H9 (cell line): ENCODE measurements at regions not wholly inside any gene's neighbourhood (a gene's known extent, or its start where the extent isn't known, plus 50 kb on each side); places are given as distances from the start of the nearest gene placed in this dataset.

Experiments
- DNase-seq: peaks from one replicate; pipeline ENCODE4 v3.0.0-alpha.2; 2017
- H2AFZ ChIP-seq: one replicate; pipeline ENCODE4 v1.6.1; 2013; ENCODE audit warnings: mild to moderate bottlenecking, low read length, control low read depth, moderate library complexity
- H2AK5ac ChIP-seq: 2 replicates; pipeline ENCODE4 v1.6.1; 2013; ENCODE audit warnings: low read length, control low read depth, mixed read lengths; ENCODE audit not compliant: insufficient read length
- H2BK120ac ChIP-seq: one replicate; pipeline ENCODE4 v1.6.1; 2013; ENCODE audit warnings: low read depth, mild to moderate bottlenecking, low read length, control low read depth, inconsistent platforms; ENCODE audit not compliant: poor library complexity, severe bottlenecking
- H2BK12ac ChIP-seq: 2 replicates; pipeline ENCODE4 v1.6.1; 2013; ENCODE audit warnings: low read length, control low read depth, mixed read lengths, low read depth; ENCODE audit not compliant: insufficient read length
- H2BK15ac ChIP-seq: 2 replicates; pipeline ENCODE4 v1.6.1; 2013; ENCODE audit warnings: low read depth, low read length, control low read depth
- H2BK20ac ChIP-seq: one replicate; pipeline ENCODE4 v1.6.1; 2013; ENCODE audit warnings: low read depth, mild to moderate bottlenecking, low read length, control low read depth, inconsistent platforms; ENCODE audit not compliant: poor library complexity, severe bottlenecking
- H2BK5ac ChIP-seq: 2 replicates; pipeline ENCODE4 v1.6.1; 2013; ENCODE audit warnings: low read length, control low read depth, mixed read lengths; ENCODE audit not compliant: insufficient read length
- H3K14ac ChIP-seq: 2 replicates; pipeline ENCODE4 v1.6.1; 2013; ENCODE audit warnings: low read length, control low read depth; ENCODE audit not compliant: insufficient read depth
- H3K18ac ChIP-seq: 2 replicates; pipeline ENCODE4 v1.6.1; 2013; ENCODE audit warnings: low read depth, mild to moderate bottlenecking, mixed read lengths, low read length, control low read depth; ENCODE audit not compliant: insufficient read length
- H3K23ac ChIP-seq: 2 replicates; pipeline ENCODE4 v1.6.1; 2013; ENCODE audit warnings: low read length, control low read depth, mixed read lengths, low read depth; ENCODE audit not compliant: insufficient read length
- H3K23me2 ChIP-seq: 2 replicates; pipeline ENCODE4 v1.6.1; 2013; ENCODE audit warnings: low read depth, mild to moderate bottlenecking, mixed read lengths, low read length, control low read depth; ENCODE audit not compliant: insufficient read length, poor library complexity, severe bottlenecking
- H3K27ac ChIP-seq: 2 replicates; pipeline ENCODE4 v1.5.1; 2013; ENCODE audit warnings: low read length, control low read depth, mixed read lengths, low read depth; ENCODE audit not compliant: insufficient read length
- H3K27me3 ChIP-seq: 2 replicates; pipeline ENCODE4 v1.6.1; 2013; ENCODE audit warnings: low read length, control low read depth, inconsistent platforms; ENCODE audit not compliant: insufficient read depth
- H3K4ac ChIP-seq: 2 replicates; pipeline ENCODE4 v1.6.1; 2013; ENCODE audit warnings: low read depth, mild to moderate bottlenecking, control low read depth, inconsistent platforms, low read length, moderate library complexity
- H3K4me1 ChIP-seq: 2 replicates; pipeline ENCODE4 v1.6.1; 2013; ENCODE audit warnings: low read length, control low read depth, inconsistent platforms; ENCODE audit not compliant: insufficient read depth
- H3K4me2 ChIP-seq: 2 replicates; pipeline ENCODE4 v1.6.1; 2013; ENCODE audit warnings: low read length, control low read depth, mixed read lengths; ENCODE audit not compliant: insufficient read length, insufficient read depth
- H3K56ac ChIP-seq: 2 replicates; pipeline ENCODE4 v1.6.1; 2013; ENCODE audit warnings: low read depth, mild to moderate bottlenecking, mixed read lengths, low read length, control low read depth; ENCODE audit not compliant: insufficient read length
- H3K79me1 ChIP-seq: 2 replicates; pipeline ENCODE4 v1.6.1; 2013; ENCODE audit warnings: low read depth, mild to moderate bottlenecking, moderate library complexity, low read length, control low read depth, inconsistent platforms; ENCODE audit not compliant: insufficient read depth, poor library complexity, severe bottlenecking
- H3K79me2 ChIP-seq: 2 replicates; pipeline ENCODE4 v1.6.1; 2013; ENCODE audit warnings: low read length, control low read depth, inconsistent platforms; ENCODE audit not compliant: insufficient read depth
- H3K9ac ChIP-seq: 2 replicates; pipeline ENCODE4 v1.6.1; 2013; ENCODE audit warnings: low read length, control low read depth, mixed read lengths; ENCODE audit not compliant: insufficient read length; ENCODE audit errors: extremely low read depth
- H3K9me3 ChIP-seq: one replicate; pipeline ENCODE4 v1.6.1; 2013; ENCODE audit warnings: low read depth, low read length, inconsistent platforms; ENCODE audit not compliant: control insufficient read depth
- H3T11ph ChIP-seq: one replicate; pipeline ENCODE4 v1.6.1; 2013; ENCODE audit warnings: mild to moderate bottlenecking, low read length, control low read depth, inconsistent platforms
- H4K20me1 ChIP-seq: one replicate; pipeline ENCODE4 v1.6.1; 2013; ENCODE audit not compliant: control insufficient read depth, insufficient read length, insufficient read depth
- H4K5ac ChIP-seq: 2 replicates; pipeline ENCODE4 v1.6.1; 2013; ENCODE audit warnings: low read depth, mild to moderate bottlenecking, mixed read lengths, low read length, control low read depth; ENCODE audit not compliant: insufficient read length
- H4K8ac ChIP-seq: replicated peaks from 2 replicates; pipeline ENCODE4 v1.6.1; 2013; ENCODE audit warnings: low read length, control low read depth, mixed read lengths, low read depth; ENCODE audit not compliant: insufficient read length
- H4K91ac ChIP-seq: 2 replicates; pipeline ENCODE4 v1.6.1; 2013; ENCODE audit warnings: low read depth, mild to moderate bottlenecking, moderate library complexity, mixed read lengths, low read length, control low read depth; ENCODE audit not compliant: insufficient read length
- H3K27ac Mint-ChIP-seq, 3 experiments: 2 replicates in 2 of 3; 3 replicates in 1 of 3; pipeline ENCODE4 v1.8.0; 2020 to 2021; ENCODE audit warnings: mixed read lengths in 3 of 3, mild to moderate bottlenecking in 1 of 3, moderate library complexity in 1 of 3
- H3K27me3 Mint-ChIP-seq: 2 replicates; pipeline ENCODE4 v1.8.0; 2021; ENCODE audit warnings: low read depth, mild to moderate bottlenecking, moderate library complexity, mixed read lengths
- H3K36me3 Mint-ChIP-seq, 3 experiments: 2 replicates in 2 of 3; 3 replicates in 1 of 3; pipeline ENCODE4 v1.8.0; 2020 to 2021; ENCODE audit warnings: low read depth in 3 of 3, mixed read lengths in 3 of 3; ENCODE audit not compliant: insufficient read depth in 1 of 3
- H3K4me1 Mint-ChIP-seq, 2 experiments: 2 replicates each; pipeline ENCODE4 v1.8.0; 2020; ENCODE audit warnings: mixed read lengths in 2 of 2
- H3K4me3 Mint-ChIP-seq, 2 experiments: 2 replicates in 1 of 2; 3 replicates in 1 of 2; pipeline ENCODE4 v1.8.0; 2020 to 2021; ENCODE audit warnings: mild to moderate bottlenecking in 2 of 2, mixed read lengths in 2 of 2, moderate library complexity in 1 of 2
- H3K9me3 Mint-ChIP-seq, 2 experiments: 2 replicates in 1 of 2; 3 replicates in 1 of 2; pipeline ENCODE4 v1.8.0; 2020; ENCODE audit warnings: mild to moderate bottlenecking in 2 of 2, mixed read lengths in 2 of 2, moderate library complexity in 1 of 2
- WGBS: extraction: QIAGEN DNeasy Blood & Tissue Kit; methylation state at CpG from one replicate; pipeline ENCODE4 v1.1.7; 2013; ENCODE audit warnings: missing lambda C conversion rate, low lambda C conversion rate, mixed read lengths; ENCODE audit not compliant: insufficient read length; ENCODE audit errors: extremely low coverage; 5-methylcytosine and 5-hydroxymethylcytosine counted together
- TF ChIP-seq, protein P1 (sequence below): fragments of 200-600 bp; sonication (generic); conservative IDR thresholded peaks from 3 replicates; pipeline ENCODE4 v1.8.0; 2021; ENCODE audit warnings: antibody characterized with exemption, mild to moderate bottlenecking

DNA sequence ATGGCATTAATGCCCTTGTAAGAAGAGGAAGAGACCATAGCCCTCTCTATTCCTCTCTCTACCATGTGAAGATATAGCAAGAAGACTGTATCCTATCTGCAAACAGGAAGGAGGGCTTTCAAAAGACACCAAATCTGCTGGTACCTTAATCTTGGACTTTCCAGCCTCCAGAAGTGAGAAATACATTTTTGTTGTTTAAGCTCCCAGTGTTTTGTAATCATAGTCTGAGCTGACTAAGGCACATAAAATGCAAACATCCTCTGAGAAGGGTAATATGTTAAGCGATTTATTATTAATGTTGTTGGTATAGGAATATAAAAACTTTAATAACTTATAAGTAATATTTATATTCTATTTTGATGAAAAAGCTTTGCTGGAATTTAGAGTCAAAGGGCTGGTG, 559.8 kb downstream of the SUCLG1 start:
- H3K56ac ChIP-seq, result no peak overlapping the region
- no CpG with 5 or more reads among the region's 1 CpG for WGBS
- H3T11ph ChIP-seq, result no peak overlapping the region

More for the DNA sequence above, 559.8 kb downstream of the SUCLG1 start:
- H3K27me3 Mint-ChIP-seq, result no peaks in the 10 kb centered on the region
- Histone ChIP-seq H3K23me2 (no peaks in the 10 kb centered on the region), H2BK20ac (no peak overlapping the region), H4K20me1 (no peaks in the 10 kb centered on the region), H2AK5ac (no peak overlapping the region), H3K79me1 (no peaks in the 10 kb centered on the region), H2BK120ac (no peak overlapping the region), H2BK5ac (no peak overlapping the region), H2BK15ac (no peak overlapping the region), H3K27ac (no peak overlapping the region), H3K9me3 (no peaks in the 10 kb centered on the region), H3K14ac (no peak overlapping the region), H2BK12ac (no peak overlapping the region), H3K4ac (no peak overlapping the region), H3K23ac (no peak overlapping the region), H2AFZ (no peak overlapping the region), H3K4me1 (no peaks in the 10 kb centered on the region), H3K27me3 (no peaks in the 10 kb centered on the region), H4K91ac (no peak overlapping the region), H3K79me2 (no peaks in the 10 kb centered on the region), H3K4me2 (no peak overlapping the region), H3K9ac (no peak overlapping the region), H4K5ac (no peak overlapping the region), H3K18ac (no peak overlapping the region), H4K8ac (no peak overlapping the region)
- H3K27ac Mint-ChIP-seq, result no peak overlapping the region
- H3K4me1 Mint-ChIP-seq, result peaks cover 12% of the 10 kb centered on the region in 2 experiments
- peaks cover 0 to 2% (median 0%) of the 10 kb centered on the region in 3 experiments; a peak in 1 of 7 replicates for H3K36me3 Mint-ChIP-seq
- no peak for DNase-seq
- TF ChIP-seq, protein P1, sequence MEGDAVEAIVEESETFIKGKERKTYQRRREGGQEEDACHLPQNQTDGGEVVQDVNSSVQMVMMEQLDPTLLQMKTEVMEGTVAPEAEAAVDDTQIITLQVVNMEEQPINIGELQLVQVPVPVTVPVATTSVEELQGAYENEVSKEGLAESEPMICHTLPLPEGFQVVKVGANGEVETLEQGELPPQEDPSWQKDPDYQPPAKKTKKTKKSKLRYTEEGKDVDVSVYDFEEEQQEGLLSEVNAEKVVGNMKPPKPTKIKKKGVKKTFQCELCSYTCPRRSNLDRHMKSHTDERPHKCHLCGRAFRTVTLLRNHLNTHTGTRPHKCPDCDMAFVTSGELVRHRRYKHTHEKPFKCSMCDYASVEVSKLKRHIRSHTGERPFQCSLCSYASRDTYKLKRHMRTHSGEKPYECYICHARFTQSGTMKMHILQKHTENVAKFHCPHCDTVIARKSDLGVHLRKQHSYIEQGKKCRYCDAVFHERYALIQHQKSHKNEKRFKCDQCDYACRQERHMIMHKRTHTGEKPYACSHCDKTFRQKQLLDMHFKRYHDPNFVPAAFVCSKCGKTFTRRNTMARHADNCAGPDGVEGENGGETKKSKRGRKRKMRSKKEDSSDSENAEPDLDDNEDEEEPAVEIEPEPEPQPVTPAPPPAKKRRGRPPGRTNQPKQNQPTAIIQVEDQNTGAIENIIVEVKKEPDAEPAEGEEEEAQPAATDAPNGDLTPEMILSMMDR, result no peak
- H3K9me3 Mint-ChIP-seq, result no peaks in the 10 kb centered on the region
- H3K4me3 Mint-ChIP-seq, result no peak overlapping the region
